HK-2 (cell line): ENCODE measurements at regions not wholly inside any gene's neighbourhood (a gene's known extent, or its start where the extent isn't known, plus 50 kb on each side); places are given as distances from the start of the nearest gene placed in this dataset.
A peak's percentile ranks its signal among the peaks of the same experiment; 100 is the strongest.

Experiments used
- DNase-seq: peaks from one replicate; pipeline ENCODE4 v3.0.0-alpha.2; 2018; ENCODE audit not compliant: unreplicated experiment

DNA sequence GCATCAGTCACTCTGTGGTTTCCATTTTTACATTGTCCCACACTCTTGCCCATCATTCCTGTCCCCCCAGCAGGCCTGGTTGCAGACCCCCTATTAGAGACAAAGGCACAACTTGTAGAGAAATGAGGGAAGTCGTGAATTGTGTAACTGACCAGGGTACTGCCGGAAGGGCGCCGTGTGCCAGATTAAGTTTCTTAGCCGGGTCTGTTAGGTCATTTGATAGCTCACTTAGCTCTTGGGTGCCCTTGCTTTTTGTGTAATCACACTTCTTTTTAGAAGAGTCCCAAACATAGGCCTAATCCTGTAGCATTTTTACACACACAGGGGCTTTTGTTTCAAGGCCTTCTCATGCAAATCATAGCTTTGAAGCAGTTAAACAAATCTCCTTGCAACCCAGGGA lies 87.2 kb downstream of the CTAGE1 start:
- DNase-seq = no peak

DNA sequence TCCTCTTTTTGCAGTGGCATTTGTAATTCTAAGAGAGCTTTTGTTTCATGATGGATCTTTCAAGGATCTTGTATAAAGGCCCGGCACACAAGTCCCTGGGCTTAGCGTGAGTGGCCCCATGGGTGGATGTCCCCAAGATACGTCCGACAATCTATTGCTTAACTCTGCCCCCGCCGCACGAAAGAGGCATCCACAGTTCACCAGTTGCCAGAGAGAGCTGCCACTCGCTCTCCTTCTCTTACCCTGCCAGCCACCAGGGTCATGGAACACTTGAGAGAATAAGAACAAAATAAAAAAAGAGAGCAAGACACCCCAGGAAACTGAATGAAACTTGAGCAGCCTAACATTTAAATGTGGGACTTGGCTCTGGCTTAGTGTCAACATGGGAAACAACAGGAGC lies 92.3 kb downstream of the CTAGE1 start:
- DNase-seq = no peak

DNA sequence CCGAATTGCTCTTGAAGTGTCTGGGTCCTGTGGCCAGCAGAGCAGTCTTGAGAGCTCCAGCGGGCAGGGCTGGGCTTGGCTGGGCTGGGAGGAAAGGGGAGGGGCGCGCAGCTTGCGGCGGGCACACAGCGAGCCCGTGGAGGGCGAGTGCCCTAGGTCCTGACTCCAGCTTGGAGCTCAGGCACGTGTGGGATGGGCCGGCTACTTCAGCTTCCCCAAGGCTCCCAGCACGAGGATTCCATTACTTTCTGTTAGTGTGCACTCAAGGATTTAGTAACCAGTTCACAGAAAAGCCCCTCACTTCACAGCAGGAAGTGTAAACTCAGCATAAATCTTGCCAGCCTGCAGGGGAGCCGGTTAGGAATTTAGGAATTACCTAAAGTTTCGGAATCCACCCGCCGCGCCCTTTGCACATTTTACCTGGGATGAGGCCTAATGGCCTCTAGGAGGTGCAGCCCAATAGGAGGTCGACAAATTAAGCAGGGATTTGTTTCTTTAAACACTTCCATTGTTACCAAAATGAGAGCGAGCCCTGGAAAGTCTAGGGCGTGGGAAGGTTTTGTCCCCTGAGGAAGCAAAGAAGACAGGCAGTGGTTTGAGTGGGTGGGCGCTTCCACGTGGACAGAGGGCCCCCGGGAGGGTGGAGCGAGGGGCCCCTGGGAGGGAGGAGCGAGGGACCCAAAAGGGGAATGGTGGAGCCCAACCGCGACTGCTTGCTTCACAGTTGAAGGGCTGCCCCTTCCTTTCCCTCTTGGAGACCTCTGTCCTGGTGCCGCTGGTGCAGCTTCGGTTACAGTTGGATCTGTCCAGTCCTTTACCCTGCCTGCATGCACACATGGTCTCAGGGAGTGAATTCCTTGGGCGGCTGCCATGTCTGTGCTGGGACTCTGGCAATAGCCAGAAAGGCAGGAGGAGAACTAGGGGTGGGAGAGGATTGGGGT lies 93.3 kb downstream of the CTAGE1 start:
- peak; percentile 30 for DNase-seq

DNA sequence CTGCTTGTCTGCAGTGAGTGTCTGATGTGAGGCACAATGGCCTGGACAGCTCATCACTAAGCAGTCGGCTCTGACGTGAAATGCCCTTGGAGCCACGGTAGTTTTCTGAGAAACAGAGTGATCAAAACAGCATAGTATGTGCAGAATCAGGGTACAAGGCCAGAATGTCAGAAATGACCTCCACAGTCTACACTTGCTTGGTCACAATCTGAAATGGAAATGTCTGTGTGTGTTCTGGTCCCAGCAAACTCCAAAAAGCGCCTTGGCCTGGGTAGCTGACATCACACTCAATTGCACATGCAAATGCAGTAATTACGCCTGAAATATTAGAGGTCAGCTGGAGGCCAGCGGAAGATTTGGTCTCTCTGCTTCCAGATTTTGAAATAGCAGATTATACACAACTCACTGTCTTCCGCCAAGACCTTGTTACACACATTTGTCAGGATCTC lies 95.4 kb downstream of the CTAGE1 start:
- no peak for DNase-seq

GRCh38 chr18:22320771-22321170 lies 96.9 kb downstream of the CTAGE1 start:
- no peak for DNase-seq

GRCh38 chr18:22320155-22320554 lies 97.6 kb downstream of the CTAGE1 start:
- DNase-seq = no peak

- DNase-seq = no peak
These were observed 98.8 kb downstream of the CTAGE1 start for GRCh38 chr18:22318745-22319407.

DNA sequence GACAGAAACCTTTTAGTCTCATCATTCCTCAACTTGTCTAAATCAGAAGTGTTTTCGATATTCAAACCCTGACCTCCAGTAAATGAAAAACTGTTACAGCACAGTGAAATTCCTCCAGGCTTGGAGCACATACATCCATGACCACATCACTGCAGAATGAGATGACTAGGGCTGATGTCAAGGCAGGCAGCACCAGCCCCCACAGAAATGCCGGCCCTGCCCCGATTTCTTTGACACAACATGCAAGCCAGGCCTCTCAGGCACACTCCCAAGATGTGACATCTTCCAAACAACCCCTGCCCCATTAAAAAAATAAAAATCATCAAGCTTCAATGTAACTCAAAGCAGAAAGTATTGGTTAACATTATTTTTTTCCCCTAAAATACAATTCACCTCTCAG lies 103.3 kb downstream of the CTAGE1 start:
- no peak for DNase-seq

DNA sequence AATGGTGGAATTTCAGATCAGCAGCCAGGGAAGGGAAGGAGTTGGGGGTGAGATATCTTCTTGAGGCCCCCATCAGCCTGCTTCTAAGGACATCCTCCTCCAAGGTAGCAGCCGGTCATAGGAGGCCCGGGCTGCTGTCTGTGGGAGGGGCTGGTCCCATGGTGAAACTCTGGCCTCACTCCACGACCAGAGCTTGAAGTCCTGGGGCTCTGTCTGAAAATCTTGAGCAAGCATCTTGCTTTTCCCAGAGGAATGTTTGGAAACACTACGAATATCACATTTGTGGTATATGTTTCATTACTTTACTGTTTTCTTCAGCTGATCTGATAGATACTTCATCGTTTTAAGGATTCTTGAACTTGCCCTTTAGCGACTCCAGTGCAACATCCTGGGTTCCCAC lies 103.7 kb downstream of the CTAGE1 start:
- DNase-seq = no peak

- no peak for DNase-seq
These were observed 106.4 kb downstream of the CTAGE1 start for GRCh38 chr18:22311301-22311700.

DNA sequence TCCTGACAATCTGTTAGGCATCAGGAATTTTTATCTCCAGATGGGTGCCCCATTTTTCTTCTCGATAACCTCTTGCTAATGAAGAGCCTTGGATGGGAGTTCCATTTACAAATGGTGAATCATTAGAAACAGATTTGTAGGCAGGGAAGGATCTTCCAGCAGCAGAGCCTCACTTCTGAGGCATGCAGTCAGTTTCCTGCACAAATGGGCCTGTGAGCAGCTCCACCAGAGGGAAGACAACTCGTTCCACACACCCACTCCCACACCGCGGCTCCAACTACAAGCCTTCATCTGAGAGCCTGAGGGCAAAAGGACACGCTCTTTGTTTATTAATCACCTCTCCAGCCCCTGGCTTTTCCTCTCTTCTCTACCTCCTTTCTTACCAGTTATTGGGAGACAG lies 108.5 kb downstream of the CTAGE1 start:
- DNase-seq = no peak

DNA sequence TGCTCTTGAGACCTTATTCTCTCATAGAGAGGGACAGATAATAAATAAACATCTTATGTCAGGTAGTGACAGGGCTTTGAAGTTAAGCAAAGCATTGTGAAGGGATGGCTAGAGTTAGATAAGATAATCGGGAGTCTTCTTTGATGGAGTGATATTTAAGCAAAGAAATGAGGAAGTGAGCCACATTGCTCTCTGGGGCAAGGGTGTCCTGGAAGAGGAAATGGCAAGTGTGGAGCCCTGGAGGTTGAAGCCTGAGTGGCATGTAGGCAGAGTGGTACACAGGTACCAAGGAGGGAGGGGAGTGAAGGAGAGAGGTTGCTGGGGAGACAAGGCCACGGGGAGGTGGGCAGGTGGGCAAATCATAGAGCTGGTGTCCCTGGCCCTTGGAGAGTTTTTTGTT lies 110.2 kb downstream of the CTAGE1 start:
- no peak for DNase-seq

DNA sequence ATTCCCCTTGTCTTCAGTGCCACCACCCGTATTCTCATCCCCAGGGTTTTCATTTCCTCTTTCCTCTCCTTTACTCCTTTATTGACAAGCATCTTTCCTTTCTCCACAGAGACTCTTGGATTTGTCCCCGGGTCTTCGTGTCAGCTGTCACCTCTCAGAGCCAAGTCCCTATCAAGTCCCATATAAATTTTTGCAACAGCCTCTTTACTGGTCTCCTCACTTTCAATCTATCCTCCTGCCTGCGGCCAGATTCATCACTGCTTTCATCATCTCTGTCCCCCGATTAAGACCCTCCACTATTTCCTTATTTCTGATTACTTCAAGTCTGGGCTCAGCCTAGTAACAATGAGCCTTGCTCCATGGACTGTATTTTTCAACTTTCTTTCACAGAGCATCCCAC lies 113.8 kb downstream of the CTAGE1 start:
- no peak for DNase-seq

DNA sequence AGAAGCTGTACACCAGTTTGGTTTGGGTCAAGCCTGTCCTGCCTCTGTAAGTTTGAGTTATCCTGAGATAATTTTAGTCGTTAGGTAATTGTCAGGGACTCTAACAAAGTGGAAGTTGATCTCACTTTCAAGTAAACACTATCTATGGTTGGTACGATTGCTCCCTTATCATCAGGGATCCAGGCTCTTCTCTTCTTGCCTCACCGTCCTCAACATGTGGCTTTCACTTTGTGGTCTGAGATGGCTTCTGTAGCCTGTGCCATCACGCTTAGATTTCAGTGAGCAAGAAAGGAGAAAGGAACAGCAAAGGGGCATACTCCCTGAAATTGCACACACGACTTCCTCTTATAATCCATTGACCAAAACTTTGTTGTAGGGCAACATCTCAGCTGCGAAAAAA lies 115.6 kb downstream of the CTAGE1 start:
- no peak for DNase-seq

- DNase-seq = no peak
These were observed 116.8 kb downstream of the CTAGE1 start for GRCh38 chr18:22300665-22301636.

GRCh38 chr18:22297008-22297407 lies 120.7 kb downstream of the CTAGE1 start:
- DNase-seq = no peak

- no peak for DNase-seq
These were observed 121.4 kb downstream of the CTAGE1 start for GRCh38 chr18:22296304-22296703.

DNA sequence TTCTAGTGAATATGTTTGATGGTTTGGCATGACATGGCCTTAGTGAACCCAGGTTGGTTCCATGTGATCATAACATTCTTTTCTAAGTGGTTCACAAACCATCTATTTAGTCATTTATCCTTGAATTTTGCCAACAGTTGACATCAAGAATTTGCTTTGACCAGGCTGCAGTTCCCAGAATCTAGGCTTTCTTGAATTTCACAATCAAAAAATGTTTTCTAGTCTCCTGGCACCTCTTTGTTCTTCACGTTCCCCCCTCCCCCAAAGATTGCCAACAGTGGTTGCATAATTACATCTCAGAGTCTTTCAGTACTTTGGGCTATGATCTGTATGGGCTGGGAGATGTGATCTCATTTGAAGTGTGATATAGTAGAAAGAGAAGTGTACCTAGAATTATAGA lies 124.0 kb downstream of the GATA6 start:
- DNase-seq = no peak

DNA sequence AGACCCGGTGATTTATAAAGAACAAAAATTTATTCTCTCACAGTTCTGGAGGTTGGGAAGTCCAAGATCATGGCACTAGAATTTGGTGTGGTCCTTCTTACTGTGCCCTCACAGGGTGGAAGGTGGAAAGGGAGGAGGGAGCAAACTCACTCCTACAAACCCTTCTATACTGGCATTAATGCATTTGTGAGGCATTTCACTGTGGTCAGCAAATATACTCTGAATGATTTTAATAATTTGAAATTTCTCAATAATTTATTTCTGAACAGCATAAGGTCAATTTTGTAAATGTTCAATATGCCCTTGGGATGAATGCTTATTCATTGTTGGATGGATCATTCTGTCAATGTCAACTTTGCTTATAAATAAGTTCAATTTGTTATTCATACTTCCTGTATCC lies 120.6 kb downstream of the GATA6 start:
- no peak for DNase-seq

DNA sequence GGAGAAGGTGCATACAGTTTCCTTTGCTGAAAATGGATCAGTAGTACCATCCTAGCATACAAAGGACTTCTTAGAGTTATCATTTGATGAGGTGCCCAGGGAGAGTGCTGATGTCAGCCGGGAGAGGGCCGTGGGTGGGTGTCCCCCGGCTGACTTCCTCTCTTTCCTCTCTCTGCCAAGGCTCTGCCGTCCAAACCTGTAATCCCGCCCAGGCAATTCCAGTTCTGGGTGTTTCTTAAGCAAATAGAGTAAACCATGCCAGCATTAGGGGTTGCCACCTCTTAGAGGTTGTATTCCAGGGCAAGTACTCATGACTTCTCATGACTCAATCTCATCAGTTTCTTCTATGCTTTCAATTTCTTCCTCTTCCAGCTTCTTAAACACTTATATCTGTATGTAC lies 117.2 kb downstream of the GATA6 start:
- no peak for DNase-seq

GRCh38 chr18:22285361-22286140 lies 116.2 kb downstream of the GATA6 start:
- no peak for DNase-seq
